GM23338 (cell line): ENCODE measurements at regions not wholly inside any gene's neighbourhood (a gene's known extent, or its start where the extent isn't known, plus 50 kb on each side); places are given as distances from the start of the nearest gene placed in this dataset.

ENCODE experiments used
- ATAC-seq: fragments of 200-7000 bp; cut with Tn5 transposase; 3 replicates; pipeline ENCODE4 v1.9.1; 2020
- DNase-seq: peaks from one replicate; pipeline ENCODE4 v3.0.0-alpha.2; 2015; ENCODE audit warnings: low spot score
- H2AFZ ChIP-seq: fragments of 200-600 bp; sonication (generic); 2 replicates; pipeline ENCODE4 v1.8.0; 2016; ENCODE audit warnings: antibody characterized with exemption, mild to moderate bottlenecking, moderate library complexity
- H3F3A ChIP-seq: fragments of 200-600 bp; sonication (generic); replicated peaks from 2 replicates; pipeline ENCODE4 v1.8.0; 2017; ENCODE audit warnings: antibody characterized with exemption, mixed run types, low read depth
- H3K27ac ChIP-seq: fragments of 200-600 bp; sonication (generic); 2 replicates; pipeline ENCODE4 v1.6.1; 2016; ENCODE audit warnings: low read depth
- H3K27me3 ChIP-seq: fragments of 200-600 bp; sonication (generic); 2 replicates; pipeline ENCODE4 v1.8.0; 2016; ENCODE audit warnings: mild to moderate bottlenecking, mixed run types, moderate library complexity; ENCODE audit not compliant: insufficient read depth
- H3K36me3 ChIP-seq: fragments of 200-600 bp; sonication (generic); 2 replicates; pipeline ENCODE4 v1.8.0; 2016; ENCODE audit warnings: mild to moderate bottlenecking; ENCODE audit not compliant: insufficient read depth
- H3K4me1 ChIP-seq: fragments of 200-600 bp; sonication (generic); 2 replicates; pipeline ENCODE4 v1.8.0; 2016; ENCODE audit warnings: mild to moderate bottlenecking, moderate library complexity; ENCODE audit not compliant: insufficient read depth
- H3K4me2 ChIP-seq: fragments of 200-600 bp; sonication (generic); 2 replicates; pipeline ENCODE4 v1.7.1; 2017; ENCODE audit warnings: mixed run types
- H3K4me3 ChIP-seq: fragments of 200-600 bp; sonication (generic); 2 replicates; pipeline ENCODE4 v1.6.1; 2016; ENCODE audit warnings: mixed run types
- H3K79me2 ChIP-seq: fragments of 200-600 bp; sonication (generic); replicated peaks from 2 replicates; pipeline ENCODE4 v1.8.0; 2017; ENCODE audit warnings: mild to moderate bottlenecking; ENCODE audit not compliant: insufficient read depth
- H3K9me2 ChIP-seq: fragments of 200-600 bp; sonication (generic); 2 replicates; pipeline ENCODE4 v1.8.0; 2017; ENCODE audit not compliant: insufficient read depth
- H4K20me1 ChIP-seq: fragments of 200-600 bp; sonication (generic); replicated peaks from 2 replicates; pipeline ENCODE4 v1.8.0; 2017; ENCODE audit warnings: mild to moderate bottlenecking; ENCODE audit not compliant: insufficient read depth
- H3K27ac Mint-ChIP-seq: 2 replicates; pipeline ENCODE4 v1.8.0; 2020; ENCODE audit warnings: inconsistent platforms, mild to moderate bottlenecking, moderate library complexity, mixed read lengths
- H3K27me3 Mint-ChIP-seq: 3 replicates; pipeline ENCODE4 v1.8.0; 2022; ENCODE audit warnings: low read depth, mild to moderate bottlenecking, moderate library complexity, mixed read lengths, inconsistent platforms; ENCODE audit not compliant: insufficient read depth, poor library complexity
- H3K36me3 Mint-ChIP-seq: 3 replicates; pipeline ENCODE4 v1.8.0; 2021; ENCODE audit warnings: low read depth, mild to moderate bottlenecking, inconsistent platforms, moderate library complexity, mixed read lengths
- H3K4me1 Mint-ChIP-seq: 3 replicates; pipeline ENCODE4 v1.8.0; 2020; ENCODE audit warnings: mild to moderate bottlenecking, inconsistent platforms, mixed read lengths
- H3K4me3 Mint-ChIP-seq: 3 replicates; pipeline ENCODE4 v1.8.0; 2021; ENCODE audit warnings: moderate library complexity, mild to moderate bottlenecking, inconsistent platforms, mixed read lengths
- H3K9me3 Mint-ChIP-seq: 3 replicates; pipeline ENCODE4 v1.8.0; 2020; ENCODE audit warnings: moderate library complexity, mild to moderate bottlenecking, inconsistent platforms, mixed read lengths
- EZH2 ChIP-seq: fragments of 200-600 bp; sonication (generic); IDR thresholded peaks from one replicate; pipeline ENCODE4 v1.8.0; 2017; ENCODE audit warnings: antibody characterized with exemption, mild to moderate bottlenecking, low read depth; ENCODE audit not compliant: unreplicated experiment
- JUNB ChIP-seq: IDR thresholded peaks from one replicate; pipeline ENCODE4 v1.6.1; 2016; ENCODE audit warnings: antibody characterized with exemption; ENCODE audit not compliant: unreplicated experiment
- NANOG ChIP-seq: IDR thresholded peaks from 2 replicates; pipeline ENCODE4 v1.6.1; 2016; ENCODE audit warnings: antibody characterized with exemption, borderline replicate concordance
- POLR2AphosphoS5 ChIP-seq: IDR thresholded peaks from 2 replicates; pipeline ENCODE4 v1.6.1; 2016; ENCODE audit warnings: antibody characterized with exemption, low read depth
- REST ChIP-seq: IDR thresholded peaks from one replicate; pipeline ENCODE4 v1.6.1; 2018; ENCODE audit warnings: antibody characterized with exemption; ENCODE audit not compliant: unreplicated experiment
- ZNF462 ChIP-seq: fragments of 250-450 bp; sonication (Bioruptor Pico); IDR thresholded peaks from 2 replicates; pipeline ENCODE4 v1.5.0; 2020; ENCODE audit warnings: mild to moderate bottlenecking, moderate library complexity

- H3K36me3 Mint-ChIP-seq = peaks cover 3% of the 10 kb centered on the region; the same call in 2 of the 3 replicates
- H3K36me3 ChIP-seq = no peaks in the 10 kb centered on the region
- no peaks in the 10 kb centered on the region for H4K20me1 ChIP-seq
- TF ChIP-seq JUNB = no peak
- TF ChIP-seq EZH2 = no peak
- no peak for TF ChIP-seq NANOG
- no peak for TF ChIP-seq POLR2AphosphoS5
- no peak for TF ChIP-seq REST
- no peak for TF ChIP-seq ZNF462 (CRISPR knock-in tag)
- H3K9me2 ChIP-seq = no peaks in the 10 kb centered on the region
- no peak overlapping the region for H2AFZ ChIP-seq
- no peak for ATAC-seq
- no peaks in the 10 kb centered on the region for H3K4me1 ChIP-seq
- H3K79me2 ChIP-seq = no peaks in the 10 kb centered on the region
- H3F3A ChIP-seq = no peaks in the 10 kb centered on the region
- peaks cover 11% of the 10 kb centered on the region for H3K9me3 Mint-ChIP-seq
- no peak for DNase-seq
- H3K27me3 Mint-ChIP-seq = peaks cover 3% of the 10 kb centered on the region
- H3K4me3 ChIP-seq = no peak overlapping the region
- H3K4me1 Mint-ChIP-seq = no peaks in the 10 kb centered on the region
- no peak overlapping the region for H3K4me3 Mint-ChIP-seq
- H3K4me2 ChIP-seq = no peak overlapping the region
- no peak overlapping the region for H3K27ac Mint-ChIP-seq
- no peak overlapping the region for H3K27ac ChIP-seq
- H3K27me3 ChIP-seq = no peaks in the 10 kb centered on the region
Measured at GRCh38 chr7:79927116-79927515, 207.5 kb upstream of the GNAI1 start.
